NCI-H1417 (cell line): ENCODE measurements at regions not wholly inside any gene's neighbourhood (a gene's known extent, or its start where the extent isn't known, plus 50 kb on each side); places are given as distances from the start of the nearest gene placed in this dataset.
"Not testable (repeated sequence)": the region's sequence is repeated elsewhere in the genome, so short reads cannot be mapped to it uniquely, and the experiment has no call there.

Source experiments
- DNase-seq, 3 experiments: peaks; one replicate each; lab custom pipeline; 2025; lab: John Stamatoyannopoulos, UW

GRCh38 chr13:44303681-44304432 lies 69.8 kb upstream of the SERP2 start:
- DNase-seq = peak in 1 of 3 experiments; percentile 3

- no peak for DNase-seq
Measured at GRCh38 chr13:44304433-44304725, 69.2 kb upstream of the SERP2 start.

GRCh38 chr13:44305286-44305685 lies 68.3 kb upstream of the SERP2 start:
- DNase-seq = peak in 1 of 3 experiments; percentile 32

- DNase-seq = peak in 2 of 3 experiments; percentile 46 to 77
Measured at GRCh38 chr13:44305917-44306370, 67.7 kb upstream of the SERP2 start.

- DNase-seq = peak in 2 of 3 experiments; percentile 46 to 51
Measured at GRCh38 chr13:44306371-44307192, 67.0 kb upstream of the SERP2 start.

- no peak for DNase-seq
Measured at GRCh38 chr13:44307255-44307654, 66.4 kb upstream of the SERP2 start.

GRCh38 chr13:44307844-44308243 lies 65.8 kb upstream of the SERP2 start:
- no peak for DNase-seq

- no peak for DNase-seq
Measured at GRCh38 chr13:44308352-44308751, 65.3 kb upstream of the SERP2 start.

GRCh38 chr13:44309794-44310757 lies 63.5 kb upstream of the SERP2 start:
- no peak for DNase-seq

GRCh38 chr13:44311011-44311780 lies 62.4 kb upstream of the SERP2 start:
- DNase-seq = no peak

GRCh38 chr13:44312131-44312530 lies 61.5 kb upstream of the SERP2 start:
- DNase-seq = no peak

GRCh38 chr13:44312834-44313551 lies 60.6 kb upstream of the SERP2 start:
- DNase-seq = no peak

GRCh38 chr13:44313674-44314073 lies 60.0 kb upstream of the SERP2 start:
- no peak for DNase-seq

- not testable (repeated sequence) for DNase-seq
Measured at GRCh38 chr13:44314160-44314559, 59.5 kb upstream of the SERP2 start.

- DNase-seq = no peak
Measured at GRCh38 chr13:44317752-44318151, 55.9 kb upstream of the SERP2 start.

- DNase-seq = peak in 2 of 3 experiments; percentile 5 to 36
Measured at GRCh38 chr13:44318161-44318560, 55.5 kb upstream of the SERP2 start.

GRCh38 chr13:44320611-44321010 lies 53.0 kb upstream of the SERP2 start:
- no peak for DNase-seq

- DNase-seq = no peak
Measured at GRCh38 chr13:44321961-44322360, 51.7 kb upstream of the SERP2 start.

GRCh38 chr13:44322928-44323327 lies 50.7 kb upstream of the SERP2 start:
- no peak for DNase-seq

- DNase-seq = no peak
Measured at GRCh38 chr13:44323754-44324153, 49.9 kb upstream of the SERP2 start.
